GM18870 (cell line): ENCODE measurements at regions not wholly inside any gene's neighbourhood (a gene's known extent, or its start where the extent isn't known, plus 50 kb on each side); places are given as distances from the start of the nearest gene placed in this dataset.

Experiments used
- ATAC-seq: cut with Tn5 transposase; IDR thresholded peaks from one replicate; pipeline ENCODE4 v1.9.1; 2021; ENCODE audit warnings: moderate library complexity; ENCODE audit not compliant: unreplicated experiment

DNA sequence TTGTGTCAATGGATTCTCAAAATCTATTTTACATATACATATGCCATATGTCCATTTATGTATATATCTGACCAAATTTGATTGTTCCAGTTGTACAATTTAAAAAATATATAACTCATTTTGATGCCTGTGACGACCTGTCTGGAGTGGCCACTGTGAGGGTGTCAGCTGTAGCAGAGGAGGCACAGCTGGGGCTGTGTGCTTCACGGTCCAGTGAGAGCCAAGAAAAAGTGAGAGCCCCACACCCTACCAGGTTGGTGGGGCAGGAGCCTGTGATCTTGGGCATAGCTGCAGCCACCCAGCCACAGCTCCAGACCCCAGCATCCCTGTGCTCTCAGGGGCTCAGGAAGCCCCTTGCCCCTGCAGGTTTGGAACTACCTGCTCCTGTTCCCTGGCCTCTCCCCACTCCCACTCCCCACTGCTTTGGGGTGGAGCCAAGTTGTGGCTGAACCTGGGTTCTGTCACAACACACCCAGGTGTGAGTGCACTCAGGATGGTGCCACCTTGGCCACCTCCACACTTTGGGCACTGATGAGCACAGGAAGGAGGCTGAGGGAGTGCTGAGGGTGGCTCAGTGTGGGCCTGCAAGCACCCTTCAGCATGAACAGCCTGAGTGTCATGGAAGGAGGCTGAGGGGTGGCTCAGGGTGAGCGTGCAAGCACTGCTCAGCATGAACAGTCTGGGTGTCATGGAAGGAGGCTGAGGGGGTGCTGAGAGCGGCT lies 161.1 kb upstream of the ROBO1 start:
- no peak for ATAC-seq

DNA sequence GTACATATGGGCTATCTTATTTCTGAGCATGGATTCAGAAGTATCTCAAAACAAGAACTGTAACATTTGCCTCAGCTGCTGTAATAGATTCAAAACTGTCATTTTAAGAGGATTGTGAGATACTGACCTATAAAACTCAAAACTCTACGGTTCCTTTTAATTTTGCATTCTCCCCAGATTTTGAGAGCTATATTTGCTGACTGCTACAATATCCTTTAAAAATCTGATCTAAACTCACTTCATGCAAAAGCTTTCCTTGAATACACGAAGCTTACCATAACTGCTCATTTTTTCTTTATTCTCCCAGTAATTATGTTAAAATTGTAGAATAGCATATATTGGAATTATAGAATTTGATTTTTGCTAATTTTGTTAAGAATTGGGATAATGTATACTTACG lies 158.7 kb upstream of the ROBO1 start:
- ATAC-seq, result no peak

- ATAC-seq, result no peak
Measured at GRCh38 chr3:79922633-79923032, 154.8 kb upstream of the ROBO1 start.

DNA sequence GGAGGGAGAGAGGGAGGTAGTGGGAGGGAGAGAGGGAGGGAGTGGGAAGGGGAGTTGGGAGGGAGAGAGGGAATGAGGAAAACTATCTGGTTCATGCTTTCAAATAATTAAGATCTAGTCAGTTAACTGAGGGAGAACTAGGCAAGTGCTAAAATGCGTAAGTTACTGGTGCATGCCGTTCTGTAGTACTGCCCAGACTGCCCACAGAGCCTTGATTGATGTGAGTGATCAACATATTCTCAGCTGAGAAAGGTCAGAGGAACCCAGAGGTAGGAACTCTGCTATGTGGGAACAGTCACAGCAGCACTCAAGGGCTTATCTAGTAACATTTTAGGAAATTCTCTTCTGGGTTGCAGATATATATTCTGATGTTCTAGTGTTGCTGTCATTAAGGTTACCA lies 149.8 kb upstream of the ROBO1 start:
- ATAC-seq, result no peak

GRCh38 chr3:79910337-79910736 lies 142.5 kb upstream of the ROBO1 start:
- no peak for ATAC-seq

GRCh38 chr3:79906106-79906505 lies 138.3 kb upstream of the ROBO1 start:
- no peak for ATAC-seq

- no peak for ATAC-seq
Measured at GRCh38 chr3:79902151-79902550, 134.4 kb upstream of the ROBO1 start.

DNA sequence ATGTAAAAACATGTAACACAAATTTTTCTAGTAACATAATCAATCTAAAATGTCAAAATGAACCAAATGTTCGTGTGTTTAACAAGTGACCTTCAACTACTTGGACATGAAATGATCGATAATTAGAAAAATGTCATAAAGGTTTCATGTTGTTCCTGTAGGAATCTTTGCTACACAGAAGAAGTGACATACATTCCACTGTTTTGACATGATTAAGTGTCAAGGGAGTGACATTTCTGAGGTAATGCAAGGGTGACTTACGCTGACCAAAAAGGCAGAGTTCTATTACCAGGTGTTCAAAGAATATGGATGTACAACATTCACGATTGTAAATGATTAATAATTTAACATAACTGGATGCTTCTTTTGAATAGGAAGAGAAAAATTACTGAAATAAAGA lies 131.1 kb upstream of the ROBO1 start:
- ATAC-seq, result no peak

GRCh38 chr3:79896086-79896485 lies 128.3 kb upstream of the ROBO1 start:
- ATAC-seq, result no peak

DNA sequence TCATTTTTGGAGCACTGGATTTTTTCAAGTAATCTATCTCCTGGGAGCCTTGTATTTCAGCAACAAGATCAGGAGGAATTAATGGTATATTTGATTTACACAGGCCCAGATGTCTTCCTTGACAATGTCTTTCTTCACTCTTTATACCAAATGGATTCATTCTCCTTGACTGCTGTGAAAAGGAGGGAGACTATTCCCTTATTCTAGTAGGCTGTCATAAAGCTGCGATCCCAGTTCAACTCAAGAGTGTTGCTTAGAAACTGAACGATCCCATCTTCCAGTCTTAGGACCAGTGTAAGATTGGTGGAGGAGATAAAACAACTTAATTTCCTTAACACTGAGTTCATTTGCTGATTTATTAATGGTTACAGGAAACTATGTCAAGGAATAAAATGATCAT lies 119.4 kb upstream of the ROBO1 start:
- no peak for ATAC-seq

DNA sequence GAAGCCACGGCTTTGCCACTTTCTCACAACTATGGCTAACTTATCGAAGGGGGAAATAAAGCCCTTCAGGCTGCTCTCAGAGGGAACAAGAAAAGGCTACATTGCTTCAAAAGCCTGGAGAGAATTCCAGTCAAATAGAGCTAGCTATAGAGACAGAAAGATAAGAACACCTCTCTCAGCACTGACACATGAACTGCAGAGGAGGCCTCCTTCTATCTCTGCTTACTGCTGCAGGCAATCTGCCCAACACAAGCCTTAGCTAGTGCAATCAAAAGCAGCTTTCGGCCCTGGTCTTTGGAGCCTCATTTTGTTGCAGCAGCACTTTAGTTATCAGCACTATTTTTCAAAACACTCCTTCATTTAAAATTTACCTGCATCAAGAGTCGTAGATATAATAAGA lies 118.4 kb upstream of the ROBO1 start:
- no peak for ATAC-seq

- ATAC-seq, result no peak
Measured at GRCh38 chr3:79885407-79885806, 117.6 kb upstream of the ROBO1 start.

GRCh38 chr3:79884354-79884753 lies 116.6 kb upstream of the ROBO1 start:
- no peak for ATAC-seq

GRCh38 chr3:79881431-79881830 lies 113.6 kb upstream of the ROBO1 start:
- no peak for ATAC-seq

DNA sequence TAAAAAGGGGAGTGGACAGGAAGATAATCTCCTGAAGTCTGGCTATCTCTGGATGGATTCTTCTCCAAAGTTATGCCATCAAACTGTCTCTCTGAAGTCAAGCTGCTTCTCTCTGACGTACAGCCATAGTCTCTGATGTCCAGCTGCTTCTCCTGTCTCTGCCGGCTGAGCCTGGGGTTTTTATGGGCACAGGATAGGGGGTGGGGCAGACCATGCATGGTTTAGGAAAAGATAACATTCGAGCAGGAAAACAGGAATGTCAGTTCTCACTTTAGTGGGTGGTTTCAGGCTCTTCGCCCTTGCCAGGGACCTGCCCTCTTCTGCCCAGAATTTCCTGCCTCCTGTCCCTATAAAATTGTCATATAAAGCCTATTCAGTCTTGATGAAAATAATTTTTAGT lies 110.9 kb upstream of the ROBO1 start:
- no peak for ATAC-seq

DNA sequence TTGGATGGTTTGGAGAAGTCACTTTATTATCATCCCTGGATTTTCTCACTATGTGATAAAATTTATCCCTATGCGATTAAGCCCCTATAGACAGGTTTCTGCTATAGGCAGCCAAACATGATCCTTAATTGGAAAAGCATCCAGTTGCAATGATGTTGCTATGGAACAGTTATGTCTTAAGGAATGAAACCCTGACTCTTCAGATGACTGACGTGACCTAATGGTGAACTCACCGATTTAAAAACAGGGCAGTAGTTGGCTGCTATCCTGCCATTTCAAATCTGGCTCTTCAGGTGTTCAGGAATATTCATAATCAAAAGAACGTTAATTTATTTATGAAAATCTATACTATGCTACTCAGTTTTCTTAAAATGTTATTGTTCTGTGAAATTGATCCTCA lies 106.8 kb upstream of the ROBO1 start:
- no peak for ATAC-seq

DNA sequence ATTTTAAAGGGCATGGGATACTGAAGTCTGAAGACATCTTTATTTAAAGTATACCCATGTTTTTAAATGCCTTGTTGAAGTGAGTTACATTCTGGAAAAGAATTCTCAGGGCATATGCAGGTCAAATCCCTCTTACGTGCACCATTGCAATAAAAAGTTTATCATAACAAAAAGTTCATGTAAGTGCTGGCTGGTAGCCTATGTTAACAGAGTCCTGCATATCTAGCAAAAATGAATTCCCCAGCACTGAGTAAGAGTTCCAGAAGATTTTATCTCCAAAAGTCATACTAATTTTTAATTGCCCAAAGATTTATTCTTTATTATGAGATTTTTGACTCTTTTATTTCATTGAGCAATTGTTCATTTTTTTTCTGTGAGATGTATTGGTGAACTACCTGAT lies 104.7 kb upstream of the ROBO1 start:
- ATAC-seq, result no peak

- no peak for ATAC-seq
Measured at GRCh38 chr3:79871656-79872055, 103.9 kb upstream of the ROBO1 start.

GRCh38 chr3:79870313-79870620 lies 102.5 kb upstream of the ROBO1 start:
- ATAC-seq, result no peak

DNA sequence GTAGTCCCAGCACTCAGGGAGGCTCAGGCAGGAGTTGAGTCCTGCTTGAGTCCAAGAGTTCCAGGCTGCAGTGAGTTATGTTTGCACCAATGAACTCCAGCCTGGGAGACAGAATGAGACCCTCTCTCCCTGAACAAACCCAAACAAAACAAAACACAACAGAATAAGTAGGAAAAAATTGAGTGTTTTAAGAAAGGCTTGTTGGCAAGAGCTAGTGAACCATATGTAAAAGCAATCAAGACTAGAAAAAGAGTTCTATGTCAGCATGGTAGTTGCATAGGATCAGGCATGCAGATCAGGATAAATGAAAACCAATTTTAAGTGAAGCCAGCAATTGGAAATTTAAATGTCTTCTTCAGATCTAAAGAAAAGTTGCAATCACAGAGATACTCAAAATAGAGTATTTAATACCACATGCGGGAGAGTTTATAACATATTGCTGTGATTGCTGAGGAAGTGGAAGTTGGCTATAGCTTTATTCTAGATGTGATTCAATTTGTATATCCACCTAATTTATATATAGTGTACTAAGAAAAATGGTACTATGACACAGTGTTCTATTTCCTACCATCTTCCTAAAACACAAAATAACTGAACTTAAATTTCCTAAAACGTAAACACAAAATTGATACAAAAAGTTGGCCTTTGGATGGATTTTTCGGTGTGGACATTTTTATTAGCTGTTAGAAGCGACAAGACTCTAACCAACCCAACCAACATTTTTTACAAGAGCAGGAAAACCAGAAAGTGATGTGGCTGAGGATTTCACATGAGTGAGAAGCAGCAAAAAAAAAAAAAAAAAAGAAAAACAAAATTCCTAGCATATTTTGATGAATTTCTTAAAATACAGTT lies 101.9 kb upstream of the ROBO1 start:
- ATAC-seq, result no peak

DNA sequence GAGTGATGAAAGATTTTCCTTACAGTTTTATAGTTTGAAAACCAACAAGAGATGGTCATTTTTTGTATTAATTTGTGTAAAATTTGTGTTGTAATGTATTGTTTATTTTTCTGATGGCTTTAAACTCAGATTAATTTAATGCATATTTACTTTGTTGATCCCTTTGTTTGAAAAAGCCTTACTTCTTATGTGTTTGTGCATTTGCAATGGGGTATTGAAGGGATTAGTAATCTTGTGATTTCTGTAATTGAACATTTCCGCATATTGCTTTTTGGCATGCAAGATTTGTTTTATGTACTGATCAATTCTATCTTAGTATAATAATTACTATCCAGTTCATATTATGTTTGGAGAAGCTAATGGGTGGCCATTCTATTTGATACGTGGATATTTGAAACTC lies 98.4 kb upstream of the ROBO1 start:
- no peak for ATAC-seq

DNA sequence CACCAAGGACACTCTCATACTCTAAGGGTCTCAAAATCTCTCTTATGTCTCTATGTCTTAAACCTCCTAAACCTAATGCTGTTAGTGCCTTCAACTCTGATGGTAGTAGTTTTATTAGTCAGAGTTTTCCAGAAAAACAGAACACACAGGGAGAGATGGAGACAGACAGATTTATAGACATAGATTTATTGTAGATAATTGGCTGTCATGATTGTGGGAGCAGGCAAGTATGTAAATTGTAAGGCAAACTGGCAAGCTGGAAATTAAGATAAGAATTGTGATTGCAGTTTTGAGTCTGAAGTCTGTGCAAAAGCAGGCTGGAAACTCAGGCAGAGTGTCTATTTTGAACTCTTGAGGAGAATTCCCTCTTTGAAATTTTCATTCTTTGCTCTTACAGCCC lies 96.3 kb upstream of the ROBO1 start:
- no peak for ATAC-seq

DNA sequence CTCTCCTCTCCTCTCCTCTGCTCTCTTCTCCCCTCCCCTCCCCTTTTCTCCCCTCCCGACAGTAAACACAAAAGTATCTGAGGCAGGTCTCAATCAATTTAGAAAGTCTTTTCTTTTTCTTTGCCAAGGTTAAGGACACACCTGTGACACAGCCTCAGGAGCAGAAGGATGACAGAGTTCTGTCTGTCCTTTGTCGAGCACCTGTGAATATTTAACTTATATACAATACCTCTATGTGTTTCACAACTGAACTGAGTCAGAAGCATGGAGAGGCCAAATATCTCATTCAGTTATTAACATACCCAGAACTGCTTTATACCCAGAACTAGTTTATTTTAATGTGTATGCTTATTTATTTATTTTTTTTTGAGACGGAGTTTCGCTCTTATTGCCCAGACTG lies 81.1 kb upstream of the ROBO1 start:
- no peak for ATAC-seq
